HT1080 (cell line): ENCODE measurements at regions not wholly inside any gene's neighbourhood (a gene's known extent, or its start where the extent isn't known, plus 50 kb on each side); places are given as distances from the start of the nearest gene placed in this dataset.
"Not testable (repeated sequence)": the region's sequence is repeated elsewhere in the genome, so short reads cannot be mapped to it uniquely, and the experiment has no call there.

Experiments
- DNase-seq: peaks from one replicate; pipeline ENCODE4 v3.0.0-alpha.2; 2015; ENCODE audit warnings: low read depth

GRCh38 chr12:63040526-63041220 is 105.7 kb upstream of the PPM1H start:
- no peak for DNase-seq

DNA sequence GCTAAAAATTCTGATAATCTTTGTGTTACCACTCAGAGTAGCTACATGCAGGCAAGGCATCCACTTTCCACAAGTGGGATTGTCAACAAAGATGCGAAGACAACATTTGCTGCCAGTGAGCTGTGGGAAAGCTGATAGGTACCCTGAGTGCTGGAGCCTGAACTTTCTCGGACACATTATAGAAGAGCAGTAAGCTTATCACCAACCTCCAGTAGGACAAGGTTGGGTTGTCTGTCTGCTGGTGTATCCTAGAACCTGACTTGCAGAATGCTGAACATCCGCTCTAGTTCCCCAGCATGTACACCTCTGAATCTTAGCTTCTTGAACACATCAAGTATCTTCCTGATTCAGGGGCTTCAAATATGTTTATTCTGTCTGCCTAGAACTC is 103.8 kb upstream of the PPM1H start:
- DNase-seq: no peak

DNA sequence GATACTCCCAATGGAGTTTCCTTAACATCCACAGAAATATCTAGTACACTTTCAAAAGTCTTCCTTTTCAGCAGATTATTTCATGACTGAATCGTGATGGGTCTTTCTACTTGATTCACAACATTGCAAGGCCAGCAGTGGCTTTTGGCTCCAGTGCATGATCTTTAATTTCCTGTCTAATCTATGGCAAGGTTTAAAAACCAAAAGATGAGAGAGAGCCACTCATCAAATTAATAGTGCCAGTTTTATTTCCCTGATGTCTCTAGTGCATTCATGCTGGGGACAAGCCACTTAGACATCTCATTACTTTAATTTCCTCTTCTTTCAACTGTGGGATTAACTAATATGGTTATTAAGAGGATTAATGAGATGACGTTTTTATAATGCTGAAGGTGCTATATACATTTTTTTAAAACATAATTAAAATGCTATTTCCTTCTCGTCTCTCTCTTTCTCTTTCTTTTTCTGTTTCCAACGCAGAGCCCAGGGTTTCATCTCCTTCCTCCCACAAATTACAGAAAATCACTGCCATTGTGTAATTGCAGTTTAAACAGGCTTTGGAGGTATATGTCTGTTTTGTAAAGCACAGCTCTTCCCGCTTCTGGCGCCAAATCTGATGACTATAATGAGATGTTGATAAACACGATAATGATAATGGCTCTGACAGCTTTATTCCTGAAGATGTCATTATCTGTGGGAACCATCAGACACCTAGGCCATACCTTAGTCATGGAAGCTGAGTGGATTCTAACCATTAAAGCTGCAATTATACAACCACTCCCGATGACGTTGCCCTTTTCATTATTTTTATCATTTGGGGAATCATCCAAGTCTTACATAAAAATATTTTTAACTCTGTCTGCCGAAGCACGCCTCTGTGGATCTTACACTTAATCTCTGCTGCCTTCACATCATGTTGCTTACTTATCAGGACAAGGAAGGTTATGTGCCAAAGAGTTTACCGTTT is 103.1 kb upstream of the PPM1H start:
- DNase-seq: no peak

DNA sequence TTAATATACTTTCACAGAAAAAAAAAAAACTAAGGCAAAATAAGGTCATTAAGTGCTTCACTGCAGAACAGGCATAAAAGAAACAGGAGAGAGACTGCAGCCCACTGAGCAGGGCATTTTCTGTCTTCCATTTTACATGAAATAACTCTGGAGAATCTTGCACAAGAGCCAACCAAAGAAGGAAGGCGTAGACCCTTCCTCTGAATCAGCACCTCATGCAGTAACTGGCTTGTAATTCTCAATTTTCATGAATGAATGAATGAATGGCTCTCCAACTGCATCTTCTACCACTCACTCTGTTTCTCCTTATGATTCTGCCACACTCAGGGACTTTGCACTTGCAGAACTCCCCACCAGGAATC is 102.0 kb upstream of the PPM1H start:
- no peak for DNase-seq

DNA sequence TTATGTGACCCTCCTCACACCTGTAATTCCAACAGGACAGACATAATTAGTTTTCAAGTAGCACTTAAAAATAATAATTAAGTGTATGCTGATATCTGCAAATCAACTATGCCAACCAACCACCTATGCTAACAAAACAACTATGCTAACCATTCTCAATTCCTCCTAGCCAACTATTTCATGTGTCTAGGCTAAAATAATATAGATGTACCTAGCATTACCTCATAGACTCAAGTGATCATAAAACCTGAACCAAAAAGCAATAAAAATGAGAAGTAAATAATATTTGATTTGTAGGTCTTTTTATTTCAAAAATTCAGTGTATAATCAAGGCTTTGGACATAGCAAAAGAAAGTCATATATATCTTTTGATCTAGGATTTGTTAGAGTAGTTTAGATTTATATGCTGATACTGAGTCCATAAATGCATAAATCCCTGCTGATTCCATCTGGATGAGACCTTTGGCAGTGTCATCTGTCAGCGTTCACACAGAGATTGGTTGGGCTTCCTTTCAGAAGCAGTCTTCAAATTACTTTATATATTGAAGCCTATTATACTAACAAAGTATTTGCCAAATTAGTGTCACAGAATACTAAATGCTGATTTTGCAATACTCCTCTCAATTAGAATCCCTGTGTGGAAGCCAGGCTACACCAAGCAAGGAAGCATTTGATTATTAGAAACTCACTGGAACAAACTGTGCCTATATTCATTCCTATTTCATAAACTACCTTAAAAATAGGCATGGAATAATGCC is 101.4 kb upstream of the PPM1H start:
- no peak for DNase-seq

GRCh38 chr12:63034601-63035000 is 99.7 kb upstream of the PPM1H start:
- DNase-seq: no peak

DNA sequence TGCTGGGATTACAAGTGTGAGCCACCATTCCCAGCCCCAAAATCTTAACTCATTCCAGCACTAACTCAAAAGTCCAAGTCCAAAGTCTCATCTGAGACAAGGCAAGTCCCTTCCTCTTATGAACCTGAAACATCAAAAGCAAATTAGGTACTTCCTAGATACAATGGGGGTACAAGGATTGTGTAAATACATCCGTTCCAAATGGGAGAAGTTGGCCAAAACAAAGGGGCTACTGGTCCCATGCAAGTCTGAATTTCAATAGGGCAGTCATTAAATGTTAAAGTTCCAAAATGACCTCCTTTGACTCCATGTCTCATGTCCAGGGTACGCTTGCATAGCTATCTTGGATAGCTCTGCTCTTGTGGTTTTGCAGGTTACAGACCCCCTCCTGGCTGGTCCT is 94.7 kb upstream of the PPM1H start:
- DNase-seq: no peak

DNA sequence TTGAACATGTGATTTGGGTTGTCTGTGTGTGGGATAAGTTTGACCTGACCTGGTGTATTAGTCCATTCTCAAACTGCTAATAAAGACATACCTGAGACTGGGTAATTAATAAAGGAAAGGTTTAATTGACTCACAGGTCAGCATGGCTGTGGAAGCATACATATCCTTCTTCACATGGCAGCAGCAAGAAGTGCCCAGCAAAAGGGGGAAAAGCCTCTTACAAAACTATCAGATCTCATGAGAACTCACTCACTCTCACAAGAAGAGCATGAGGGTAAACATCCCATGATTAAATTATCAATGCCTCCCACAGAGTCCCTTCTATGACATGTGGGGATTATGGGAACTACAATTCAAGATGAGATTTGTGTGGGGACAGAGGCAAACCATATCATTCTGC is 94.0 kb upstream of the PPM1H start:
- DNase-seq: no peak

GRCh38 chr12:63025116-63025515 is 90.2 kb upstream of the PPM1H start:
- no peak for DNase-seq

GRCh38 chr12:63023926-63024325 is 89.0 kb upstream of the PPM1H start:
- no peak for DNase-seq

DNA sequence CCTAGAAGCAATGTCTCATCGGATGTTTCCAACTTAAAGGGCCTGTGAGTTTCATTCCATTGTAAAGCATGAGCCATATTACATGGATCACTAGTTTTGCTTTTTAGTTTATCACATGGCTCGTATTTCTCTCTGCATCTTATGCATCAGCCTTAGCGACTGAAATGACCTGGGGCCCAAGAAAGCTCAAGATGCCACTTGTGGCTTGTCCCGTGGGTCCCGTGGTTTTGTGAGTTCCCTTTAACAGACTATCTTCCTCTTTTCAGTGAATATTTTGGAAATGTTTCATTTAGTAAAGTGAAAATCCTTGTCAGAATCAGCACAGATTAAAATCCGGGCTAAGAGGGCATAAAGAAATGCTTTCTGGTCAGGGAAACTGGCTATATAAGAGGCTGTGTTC is 86.2 kb upstream of the PPM1H start:
- DNase-seq: no peak

DNA sequence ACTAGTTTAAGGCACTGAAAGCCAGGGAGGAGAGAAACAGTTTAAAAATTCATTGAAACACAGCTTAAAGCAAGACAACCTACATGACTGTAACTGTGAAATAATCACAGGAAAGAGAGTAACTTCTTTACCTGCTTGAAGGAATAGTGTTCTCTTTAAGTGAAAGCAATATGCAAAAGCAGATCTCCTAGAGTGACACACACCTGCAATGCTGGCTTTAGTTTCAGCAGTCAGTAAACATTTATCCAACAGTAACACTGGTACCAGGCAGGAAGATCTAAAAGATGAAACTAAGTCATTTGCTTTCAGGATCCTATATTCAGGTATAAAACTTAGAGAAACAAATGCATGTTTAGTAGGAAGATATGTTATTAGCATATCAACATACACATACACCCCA is 85.3 kb upstream of the PPM1H start:
- DNase-seq: no peak

DNA sequence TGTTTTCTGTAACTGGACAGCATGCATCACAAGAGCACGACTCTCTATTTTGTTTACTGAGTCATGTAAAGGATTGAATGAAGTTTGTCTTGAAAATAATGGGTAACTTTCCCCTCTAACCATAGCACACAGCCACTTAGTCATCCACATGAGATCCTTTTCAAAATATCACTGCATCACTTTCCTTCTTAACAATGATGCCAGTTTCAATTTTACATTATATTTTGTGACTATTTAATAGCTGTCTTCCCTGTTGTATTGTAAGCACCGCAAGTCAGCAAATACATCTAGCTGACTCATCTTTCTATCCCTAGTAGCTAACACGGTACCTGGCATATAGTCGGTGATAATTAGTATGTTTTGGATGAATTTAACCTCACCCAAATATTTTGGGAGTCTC is 83.3 kb upstream of the PPM1H start:
- DNase-seq: peak; percentile 27

GRCh38 chr12:63013302-63013701 is 78.4 kb upstream of the PPM1H start:
- DNase-seq: no peak

GRCh38 chr12:63010698-63011097 is 75.7 kb upstream of the PPM1H start:
- no peak for DNase-seq

DNA sequence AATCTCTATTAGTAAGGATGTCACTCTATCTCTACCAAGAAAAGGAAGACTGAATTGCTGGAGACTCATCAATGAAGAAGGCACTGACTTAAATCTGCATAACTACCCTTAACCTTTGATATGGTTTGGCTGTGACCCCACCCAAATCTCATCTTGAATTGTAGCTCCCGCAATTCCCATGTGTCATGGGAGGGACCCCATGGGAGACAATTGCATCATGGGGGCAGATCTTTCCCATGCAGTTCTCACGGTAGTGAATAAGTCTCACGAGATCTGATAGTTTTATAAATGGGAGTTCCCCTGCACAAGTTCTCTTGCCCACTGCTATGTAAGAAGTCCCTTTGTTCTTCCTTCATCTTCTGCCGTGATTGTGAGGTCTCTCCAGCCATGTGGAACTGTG is 73.4 kb upstream of the PPM1H start:
- no peak for DNase-seq

GRCh38 chr12:63007726-63008125 is 72.8 kb upstream of the PPM1H start:
- DNase-seq: no peak

DNA sequence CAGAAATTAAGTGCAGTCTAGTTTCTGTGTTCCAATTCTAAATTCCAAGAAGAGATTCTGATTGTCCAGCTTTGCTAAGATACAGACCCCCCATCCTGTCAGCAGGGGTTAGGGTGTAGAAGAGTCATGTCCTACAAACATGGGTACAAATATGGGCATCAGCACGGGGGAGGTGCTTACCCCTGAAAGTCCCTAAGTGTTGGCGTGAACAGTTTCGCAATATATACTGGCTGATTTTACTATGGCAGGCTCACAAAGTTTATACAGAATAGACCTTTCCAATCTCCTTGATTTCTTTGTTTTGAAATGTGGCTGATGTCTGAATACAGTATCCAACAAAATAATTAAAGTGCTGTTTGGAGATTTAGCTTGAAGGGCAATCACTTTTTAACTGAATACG is 71.6 kb upstream of the PPM1H start:
- DNase-seq: no peak

DNA sequence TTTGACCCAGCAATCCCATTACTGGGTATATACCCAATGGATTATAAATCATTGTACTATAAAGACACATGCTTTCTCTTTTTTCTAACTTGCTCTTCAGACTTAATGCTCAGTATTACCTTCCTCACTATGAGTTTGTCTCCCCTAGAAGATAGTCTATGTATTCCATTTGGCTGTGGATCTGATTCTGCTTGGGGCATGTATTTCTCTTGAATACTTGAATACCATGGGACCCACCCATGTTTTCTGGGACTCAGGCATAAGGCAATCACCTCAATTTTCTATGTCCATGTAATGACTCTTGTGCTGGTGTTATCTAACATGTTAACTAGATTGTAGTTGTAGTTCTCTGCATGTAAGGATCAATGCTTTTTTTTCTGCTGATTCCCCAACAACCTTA is 70.4 kb upstream of the PPM1H start:
- no peak for DNase-seq

DNA sequence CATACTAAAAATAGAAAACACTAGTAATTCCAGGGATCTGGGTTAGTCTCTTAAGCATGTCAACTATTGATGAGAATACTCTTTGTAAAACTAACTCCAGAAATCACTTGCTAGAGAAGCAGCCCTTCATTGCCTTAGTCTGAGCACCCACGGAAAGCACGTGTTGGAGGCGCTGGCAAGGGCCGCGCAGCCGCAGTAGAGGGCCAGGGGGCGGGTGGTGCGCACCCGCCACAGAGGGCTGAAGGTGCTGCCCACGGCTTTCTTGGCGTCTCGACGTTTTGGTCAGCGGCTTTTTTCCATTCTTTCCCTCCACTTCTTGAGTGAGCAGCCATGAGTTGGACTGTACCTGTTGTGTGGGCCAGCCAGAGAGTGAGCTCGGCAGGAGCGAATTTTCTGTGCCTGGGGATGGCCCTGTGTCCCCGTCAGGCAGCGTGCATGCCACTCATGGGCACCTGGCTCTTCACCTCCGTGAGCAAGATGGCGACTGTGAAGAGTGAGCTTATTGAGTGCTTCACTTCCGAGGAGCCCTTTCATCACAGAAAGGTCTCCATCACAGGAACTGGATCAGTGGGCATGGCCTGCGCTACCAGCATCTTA is 68.4 kb upstream of the PPM1H start:
- DNase-seq: no peak

- DNase-seq: not testable (repeated sequence)
Measured at GRCh38 chr12:63002059-63002458, 67.1 kb upstream of the PPM1H start.

DNA sequence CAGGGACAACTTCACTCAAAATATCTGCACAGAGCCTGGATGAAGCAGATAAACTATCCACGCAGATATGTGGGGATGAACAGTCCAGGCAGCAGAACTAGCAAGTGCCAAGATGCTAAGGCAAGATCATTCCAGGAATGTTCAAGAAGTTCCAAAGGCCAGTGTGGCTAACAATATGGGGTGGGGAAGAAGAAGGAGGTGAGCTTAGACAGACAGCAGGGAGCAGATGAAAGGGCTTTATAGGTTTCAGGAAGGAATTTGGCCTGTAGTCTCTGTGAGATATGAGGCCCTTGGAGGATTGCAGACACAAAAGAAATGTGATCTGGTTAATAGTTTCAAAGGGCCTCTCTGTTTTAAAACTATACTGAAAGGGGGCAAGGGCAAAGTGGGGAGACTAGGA is 63.5 kb upstream of the PPM1H start:
- DNase-seq: no peak
